H9 (cell line): ENCODE measurements at regions not wholly inside any gene's neighbourhood (a gene's known extent, or its start where the extent isn't known, plus 50 kb on each side); places are given as distances from the start of the nearest gene placed in this dataset.

Experiments
- DNase-seq: peaks from one replicate; pipeline ENCODE4 v3.0.0-alpha.2; 2017
- H2AFZ ChIP-seq: one replicate; pipeline ENCODE4 v1.6.1; 2013; ENCODE audit warnings: mild to moderate bottlenecking, low read length, control low read depth, moderate library complexity
- H2AK5ac ChIP-seq: 2 replicates; pipeline ENCODE4 v1.6.1; 2013; ENCODE audit warnings: low read length, control low read depth, mixed read lengths; ENCODE audit not compliant: insufficient read length
- H2BK120ac ChIP-seq: one replicate; pipeline ENCODE4 v1.6.1; 2013; ENCODE audit warnings: low read depth, mild to moderate bottlenecking, low read length, control low read depth, inconsistent platforms; ENCODE audit not compliant: poor library complexity, severe bottlenecking
- H2BK12ac ChIP-seq: 2 replicates; pipeline ENCODE4 v1.6.1; 2013; ENCODE audit warnings: low read length, control low read depth, mixed read lengths, low read depth; ENCODE audit not compliant: insufficient read length
- H2BK15ac ChIP-seq: 2 replicates; pipeline ENCODE4 v1.6.1; 2013; ENCODE audit warnings: low read depth, low read length, control low read depth
- H2BK20ac ChIP-seq: one replicate; pipeline ENCODE4 v1.6.1; 2013; ENCODE audit warnings: low read depth, mild to moderate bottlenecking, low read length, control low read depth, inconsistent platforms; ENCODE audit not compliant: poor library complexity, severe bottlenecking
- H2BK5ac ChIP-seq: 2 replicates; pipeline ENCODE4 v1.6.1; 2013; ENCODE audit warnings: low read length, control low read depth, mixed read lengths; ENCODE audit not compliant: insufficient read length
- H3K14ac ChIP-seq: 2 replicates; pipeline ENCODE4 v1.6.1; 2013; ENCODE audit warnings: low read length, control low read depth; ENCODE audit not compliant: insufficient read depth
- H3K18ac ChIP-seq: 2 replicates; pipeline ENCODE4 v1.6.1; 2013; ENCODE audit warnings: low read depth, mild to moderate bottlenecking, mixed read lengths, low read length, control low read depth; ENCODE audit not compliant: insufficient read length
- H3K23ac ChIP-seq: 2 replicates; pipeline ENCODE4 v1.6.1; 2013; ENCODE audit warnings: low read length, control low read depth, mixed read lengths, low read depth; ENCODE audit not compliant: insufficient read length
- H3K23me2 ChIP-seq: 2 replicates; pipeline ENCODE4 v1.6.1; 2013; ENCODE audit warnings: low read depth, mild to moderate bottlenecking, mixed read lengths, low read length, control low read depth; ENCODE audit not compliant: insufficient read length, poor library complexity, severe bottlenecking
- H3K27ac ChIP-seq: 2 replicates; pipeline ENCODE4 v1.5.1; 2013; ENCODE audit warnings: low read length, control low read depth, mixed read lengths, low read depth; ENCODE audit not compliant: insufficient read length
- H3K27me3 ChIP-seq: 2 replicates; pipeline ENCODE4 v1.6.1; 2013; ENCODE audit warnings: low read length, control low read depth, inconsistent platforms; ENCODE audit not compliant: insufficient read depth
- H3K4ac ChIP-seq: 2 replicates; pipeline ENCODE4 v1.6.1; 2013; ENCODE audit warnings: low read depth, mild to moderate bottlenecking, control low read depth, inconsistent platforms, low read length, moderate library complexity
- H3K4me1 ChIP-seq: 2 replicates; pipeline ENCODE4 v1.6.1; 2013; ENCODE audit warnings: low read length, control low read depth, inconsistent platforms; ENCODE audit not compliant: insufficient read depth
- H3K4me2 ChIP-seq: 2 replicates; pipeline ENCODE4 v1.6.1; 2013; ENCODE audit warnings: low read length, control low read depth, mixed read lengths; ENCODE audit not compliant: insufficient read length, insufficient read depth
- H3K56ac ChIP-seq: 2 replicates; pipeline ENCODE4 v1.6.1; 2013; ENCODE audit warnings: low read depth, mild to moderate bottlenecking, mixed read lengths, low read length, control low read depth; ENCODE audit not compliant: insufficient read length
- H3K79me1 ChIP-seq: 2 replicates; pipeline ENCODE4 v1.6.1; 2013; ENCODE audit warnings: low read depth, mild to moderate bottlenecking, moderate library complexity, low read length, control low read depth, inconsistent platforms; ENCODE audit not compliant: insufficient read depth, poor library complexity, severe bottlenecking
- H3K79me2 ChIP-seq: 2 replicates; pipeline ENCODE4 v1.6.1; 2013; ENCODE audit warnings: low read length, control low read depth, inconsistent platforms; ENCODE audit not compliant: insufficient read depth
- H3K9ac ChIP-seq: 2 replicates; pipeline ENCODE4 v1.6.1; 2013; ENCODE audit warnings: low read length, control low read depth, mixed read lengths; ENCODE audit not compliant: insufficient read length; ENCODE audit errors: extremely low read depth
- H3K9me3 ChIP-seq: one replicate; pipeline ENCODE4 v1.6.1; 2013; ENCODE audit warnings: low read depth, low read length, inconsistent platforms; ENCODE audit not compliant: control insufficient read depth
- H3T11ph ChIP-seq: one replicate; pipeline ENCODE4 v1.6.1; 2013; ENCODE audit warnings: mild to moderate bottlenecking, low read length, control low read depth, inconsistent platforms
- H4K20me1 ChIP-seq: one replicate; pipeline ENCODE4 v1.6.1; 2013; ENCODE audit not compliant: control insufficient read depth, insufficient read length, insufficient read depth
- H4K5ac ChIP-seq: 2 replicates; pipeline ENCODE4 v1.6.1; 2013; ENCODE audit warnings: low read depth, mild to moderate bottlenecking, mixed read lengths, low read length, control low read depth; ENCODE audit not compliant: insufficient read length
- H4K8ac ChIP-seq: replicated peaks from 2 replicates; pipeline ENCODE4 v1.6.1; 2013; ENCODE audit warnings: low read length, control low read depth, mixed read lengths, low read depth; ENCODE audit not compliant: insufficient read length
- H4K91ac ChIP-seq: 2 replicates; pipeline ENCODE4 v1.6.1; 2013; ENCODE audit warnings: low read depth, mild to moderate bottlenecking, moderate library complexity, mixed read lengths, low read length, control low read depth; ENCODE audit not compliant: insufficient read length
- H3K27ac Mint-ChIP-seq, 3 experiments: 2 replicates in 2 of 3; 3 replicates in 1 of 3; pipeline ENCODE4 v1.8.0; 2020 to 2021; ENCODE audit warnings: mixed read lengths in 3 of 3, mild to moderate bottlenecking in 1 of 3, moderate library complexity in 1 of 3
- H3K27me3 Mint-ChIP-seq: 2 replicates; pipeline ENCODE4 v1.8.0; 2021; ENCODE audit warnings: low read depth, mild to moderate bottlenecking, moderate library complexity, mixed read lengths
- H3K36me3 Mint-ChIP-seq, 3 experiments: 2 replicates in 2 of 3; 3 replicates in 1 of 3; pipeline ENCODE4 v1.8.0; 2020 to 2021; ENCODE audit warnings: low read depth in 3 of 3, mixed read lengths in 3 of 3; ENCODE audit not compliant: insufficient read depth in 1 of 3
- H3K4me1 Mint-ChIP-seq, 2 experiments: 2 replicates each; pipeline ENCODE4 v1.8.0; 2020; ENCODE audit warnings: mixed read lengths in 2 of 2
- H3K4me3 Mint-ChIP-seq, 2 experiments: 2 replicates in 1 of 2; 3 replicates in 1 of 2; pipeline ENCODE4 v1.8.0; 2020 to 2021; ENCODE audit warnings: mild to moderate bottlenecking in 2 of 2, mixed read lengths in 2 of 2, moderate library complexity in 1 of 2
- H3K9me3 Mint-ChIP-seq, 2 experiments: 2 replicates in 1 of 2; 3 replicates in 1 of 2; pipeline ENCODE4 v1.8.0; 2020; ENCODE audit warnings: mild to moderate bottlenecking in 2 of 2, mixed read lengths in 2 of 2, moderate library complexity in 1 of 2
- CTCF ChIP-seq: fragments of 200-600 bp; sonication (generic); conservative IDR thresholded peaks from 3 replicates; pipeline ENCODE4 v1.8.0; 2021; ENCODE audit warnings: antibody characterized with exemption, mild to moderate bottlenecking
- WGBS: extraction: QIAGEN DNeasy Blood & Tissue Kit; methylation state at CpG from one replicate; pipeline ENCODE4 v1.1.7; 2013; ENCODE audit warnings: missing lambda C conversion rate, low lambda C conversion rate, mixed read lengths; ENCODE audit not compliant: insufficient read length; ENCODE audit errors: extremely low coverage; 5-methylcytosine and 5-hydroxymethylcytosine counted together

GRCh38 chr17:73953206-73954033 lies 250.1 kb upstream of the RPL38 start:
- H3K27me3 Mint-ChIP-seq, result peaks cover 45% of the 10 kb centered on the region
- 100% methylated on average over 4 of the region's 12 CpGs for WGBS
- H3K27ac Mint-ChIP-seq, result no peak overlapping the region
- DNase-seq, result no peak
- Histone ChIP-seq H3K79me2 (no peaks in the 10 kb centered on the region), H3K14ac (no peak overlapping the region), H2BK15ac (no peak overlapping the region), H3K4me2 (peak overlapping the region; percentile 69), H3K23ac (no peak overlapping the region), H2BK12ac (no peak overlapping the region), H4K20me1 (no peaks in the 10 kb centered on the region), H4K91ac (no peak overlapping the region), H3T11ph (no peak overlapping the region), H3K27ac (no peak overlapping the region), H3K18ac (no peak overlapping the region), H2AK5ac (no peak overlapping the region), H4K8ac (no peak overlapping the region), H3K23me2 (peaks cover 11% of the 10 kb centered on the region), H2BK120ac (no peak overlapping the region), H2BK5ac (no peak overlapping the region), H3K4ac (no peak overlapping the region), H3K56ac (no peak overlapping the region), H3K9ac (no peak overlapping the region), H3K27me3 (peaks cover 5% of the 10 kb centered on the region; the same call in 1 of the 2 replicates), H2AFZ (no peak overlapping the region), H3K79me1 (no peaks in the 10 kb centered on the region), H3K4me1 (no peaks in the 10 kb centered on the region), H4K5ac (no peak overlapping the region), H2BK20ac (no peak overlapping the region), H3K9me3 (no peaks in the 10 kb centered on the region)
- H3K4me3 Mint-ChIP-seq, result no peak overlapping the region
- peaks cover 11 to 13% of the 10 kb centered on the region in 2 experiments for H3K4me1 Mint-ChIP-seq
- no peaks in the 10 kb centered on the region for H3K9me3 Mint-ChIP-seq
- no peaks in the 10 kb centered on the region for H3K36me3 Mint-ChIP-seq
- TF ChIP-seq CTCF, result no peak
